Activated T-helper 1 cell treated with anti-CD3 and anti-CD28 coated beads, Interleukin-12 subunit alpha, Interleukin-12 subunit beta, Interleukin-2, Interleukin-4 antibody, amounts not matched to agents 30 ng/mL and 10 ng/mL and 1 ng/mL, durations not matched to agents 14 hours and 24 hours and 36 hours (primary cell): ENCODE measurements at regions not wholly inside any gene's neighbourhood (a gene's known extent, or its start where the extent isn't known, plus 50 kb on each side); places are given as distances from the start of the nearest gene placed in this dataset.

Experiments used
- DNase-seq: peaks from one replicate; pipeline ENCODE4 v3.0.0; 2021; ENCODE audit warnings: low spot score
- H3K27ac Mint-ChIP-seq: one replicate; pipeline ENCODE4 v1.8.0; 2021; ENCODE audit warnings: mild to moderate bottlenecking, mixed read lengths
- H3K27me3 Mint-ChIP-seq: one replicate; pipeline ENCODE4 v1.8.0; 2022; ENCODE audit warnings: mild to moderate bottlenecking, moderate library complexity, mixed read lengths; ENCODE audit not compliant: insufficient read depth
- H3K36me3 Mint-ChIP-seq: one replicate; pipeline ENCODE4 v1.8.0; 2021; ENCODE audit warnings: low read depth, mixed read lengths
- H3K4me1 Mint-ChIP-seq: one replicate; pipeline ENCODE4 v1.8.0; 2021; ENCODE audit warnings: low read depth, mixed read lengths
- H3K4me3 Mint-ChIP-seq: one replicate; pipeline ENCODE4 v1.8.0; 2021; ENCODE audit warnings: mild to moderate bottlenecking, moderate library complexity, mixed read lengths
- H3K9me3 Mint-ChIP-seq: one replicate; pipeline ENCODE4 v1.8.0; 2021; ENCODE audit warnings: mixed read lengths
- intact Hi-C: fragments of 100-400 bp; cut with micrococcal nuclease; formaldehyde crosslinking; loops from one replicate; pipeline ENCODE4 v1.15.1; 2024

DNA sequence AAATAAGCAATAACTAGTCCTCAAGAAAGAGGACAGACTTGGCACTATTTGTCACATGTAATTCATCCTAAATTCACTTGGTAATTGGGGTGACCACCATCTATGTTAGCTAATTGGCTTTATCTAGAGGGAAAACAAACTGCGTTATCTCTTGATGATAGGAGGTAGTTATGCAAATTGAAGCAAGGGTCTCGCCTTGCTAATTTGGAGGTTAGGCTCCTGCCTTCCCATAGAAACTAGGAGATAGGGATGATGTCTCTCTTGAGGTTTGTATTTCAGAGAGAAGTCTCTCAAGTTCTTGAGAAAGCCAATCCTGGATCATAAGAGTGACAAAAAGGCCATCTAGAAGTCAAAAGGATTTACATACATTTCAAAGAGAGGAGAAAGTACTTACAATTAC, 179.9 kb downstream of the SLITRK6 start:
- H3K27ac Mint-ChIP-seq: no peak overlapping the region
- intact Hi-C loops: no loop called here
- DNase-seq: no peak
- H3K4me3 Mint-ChIP-seq: no peak overlapping the region
- H3K9me3 Mint-ChIP-seq: no peaks in the 10 kb centered on the region
- no peaks in the 10 kb centered on the region for H3K27me3 Mint-ChIP-seq
- H3K4me1 Mint-ChIP-seq: no peaks in the 10 kb centered on the region
- H3K36me3 Mint-ChIP-seq: no peaks in the 10 kb centered on the region

DNA sequence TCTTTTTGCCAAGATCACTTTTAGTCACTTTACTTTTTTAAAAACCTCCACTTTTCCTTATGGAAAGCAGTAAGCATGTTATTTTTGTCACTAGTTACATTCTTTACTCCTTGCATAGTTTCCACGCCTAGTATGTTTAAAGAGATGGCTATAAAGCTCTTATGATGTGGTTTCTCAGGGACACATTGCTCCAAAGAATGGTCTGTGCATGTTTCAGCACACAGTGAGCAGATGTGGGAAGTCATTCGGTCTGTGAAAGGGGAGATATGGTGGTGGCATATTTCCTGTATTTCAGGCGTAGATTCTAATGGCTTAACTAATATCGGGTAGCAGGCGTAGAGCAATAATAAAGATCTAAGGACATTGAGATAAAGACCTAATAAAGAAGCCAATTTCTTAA, 180.7 kb downstream of the SLITRK6 start:
- H3K27me3 Mint-ChIP-seq: no peaks in the 10 kb centered on the region
- no peak overlapping the region for H3K27ac Mint-ChIP-seq
- intact Hi-C loops: no loop called here
- no peaks in the 10 kb centered on the region for H3K36me3 Mint-ChIP-seq
- no peak for DNase-seq
- H3K4me1 Mint-ChIP-seq: no peaks in the 10 kb centered on the region
- H3K4me3 Mint-ChIP-seq: no peak overlapping the region
- no peaks in the 10 kb centered on the region for H3K9me3 Mint-ChIP-seq

DNA sequence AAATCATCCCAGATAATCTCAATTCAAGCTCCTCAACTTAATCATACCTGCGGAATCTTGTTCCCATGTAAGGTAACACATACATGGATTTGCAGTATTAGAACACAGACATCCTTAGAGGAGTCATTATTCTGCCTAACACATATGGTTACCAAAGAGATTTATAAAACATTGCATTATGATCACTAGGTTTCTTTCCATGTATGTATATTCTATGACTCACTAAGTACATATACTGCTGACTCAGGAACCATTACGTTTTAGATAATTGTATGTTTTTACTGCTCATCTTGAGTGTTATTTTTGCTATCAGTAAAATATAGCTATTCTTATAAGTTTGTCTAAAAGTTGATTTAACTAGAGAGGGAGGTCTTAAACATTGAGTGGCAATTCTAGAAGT, 182.9 kb downstream of the SLITRK6 start:
- no peaks in the 10 kb centered on the region for H3K36me3 Mint-ChIP-seq
- H3K27ac Mint-ChIP-seq: no peak overlapping the region
- H3K27me3 Mint-ChIP-seq: no peaks in the 10 kb centered on the region
- no peak overlapping the region for H3K4me3 Mint-ChIP-seq
- intact Hi-C loops: no loop called here
- no peaks in the 10 kb centered on the region for H3K9me3 Mint-ChIP-seq
- DNase-seq: no peak
- no peaks in the 10 kb centered on the region for H3K4me1 Mint-ChIP-seq

DNA sequence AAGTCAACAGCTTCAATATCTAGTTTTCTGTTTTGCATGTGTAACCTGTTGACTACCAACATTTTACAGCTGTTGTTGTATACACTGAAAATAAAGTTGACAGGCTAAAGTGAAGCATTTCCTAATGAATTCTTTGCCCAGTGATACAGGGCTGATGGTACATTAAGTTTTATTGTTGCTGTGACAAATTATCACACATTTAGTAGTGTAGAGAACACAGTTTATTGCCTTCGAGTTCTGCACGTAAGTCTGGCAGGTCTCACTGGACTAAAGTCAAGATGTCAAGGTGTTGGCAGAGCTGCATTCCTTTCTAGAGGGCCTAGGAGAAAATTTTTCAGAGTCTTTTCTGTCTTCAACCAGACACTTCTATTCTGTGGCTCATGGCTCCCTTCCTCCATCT, 184.2 kb downstream of the SLITRK6 start:
- Mint-ChIP-seq H3K4me3 (no peak overlapping the region), H3K36me3 (no peaks in the 10 kb centered on the region), H3K27me3 (no peaks in the 10 kb centered on the region), H3K27ac (no peak overlapping the region), H3K9me3 (no peaks in the 10 kb centered on the region), H3K4me1 (no peaks in the 10 kb centered on the region)
- intact Hi-C loops: no loop called here
- no peak for DNase-seq

- DNase-seq: no peak
- H3K36me3 Mint-ChIP-seq: no peaks in the 10 kb centered on the region
- no peaks in the 10 kb centered on the region for H3K4me1 Mint-ChIP-seq
- H3K27ac Mint-ChIP-seq: no peak overlapping the region
- H3K4me3 Mint-ChIP-seq: no peak overlapping the region
- H3K9me3 Mint-ChIP-seq: no peaks in the 10 kb centered on the region
- H3K27me3 Mint-ChIP-seq: no peaks in the 10 kb centered on the region
- intact Hi-C loops: no loop called here
These were observed 189.2 kb downstream of the SLITRK6 start for GRCh38 chr13:85610024-85610423.

DNA sequence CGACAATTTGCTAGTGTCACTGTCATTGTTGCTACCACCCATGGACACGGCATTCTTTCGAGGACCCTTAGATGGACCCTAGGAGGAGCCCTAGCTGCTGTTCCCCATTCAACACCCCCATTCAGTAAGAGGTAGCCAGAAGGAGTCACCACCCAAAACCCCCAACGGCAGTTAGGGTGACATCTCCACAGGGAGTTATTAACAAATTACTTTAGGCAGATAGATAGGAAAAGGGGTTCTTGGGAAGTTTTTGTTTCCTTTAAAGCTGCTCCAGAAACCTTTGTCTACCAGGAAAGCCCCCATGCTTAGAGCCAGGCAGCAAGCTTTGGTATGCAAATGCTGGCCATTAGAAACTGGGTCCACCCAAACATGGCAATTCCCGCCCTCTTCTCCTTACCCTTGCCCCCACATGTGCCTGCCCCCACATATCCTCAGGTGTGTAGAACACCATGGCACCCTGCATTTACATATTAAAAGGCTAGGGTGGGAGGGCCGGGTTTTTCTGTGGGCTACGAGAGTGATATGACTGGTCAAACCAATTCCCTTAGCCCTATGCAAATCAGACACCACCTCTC, 190.9 kb downstream of the SLITRK6 start:
- Mint-ChIP-seq H3K36me3 (no peaks in the 10 kb centered on the region), H3K9me3 (no peaks in the 10 kb centered on the region), H3K27ac (no peak overlapping the region), H3K27me3 (no peaks in the 10 kb centered on the region), H3K4me1 (no peaks in the 10 kb centered on the region), H3K4me3 (no peak overlapping the region)
- intact Hi-C loops: no loop called here
- no peak for DNase-seq

DNA sequence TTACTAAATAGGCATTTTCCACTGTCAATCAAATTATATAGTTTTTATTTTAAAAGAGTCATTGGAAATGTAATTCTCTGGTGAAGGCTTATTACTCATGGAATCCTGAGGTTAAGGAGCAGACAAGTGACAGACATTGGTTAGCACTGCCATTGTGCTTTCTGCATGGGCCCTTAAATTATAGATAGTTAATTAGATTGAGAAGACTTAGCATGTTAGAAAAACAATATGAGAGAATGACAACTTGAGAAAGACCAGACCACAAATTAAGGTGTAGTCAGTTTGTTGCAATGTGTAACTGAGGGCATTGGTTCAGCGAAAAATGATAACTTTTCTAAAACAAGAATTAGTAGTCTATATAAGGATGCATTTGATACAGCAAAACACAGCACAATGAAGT, 195.5 kb downstream of the SLITRK6 start:
- no peak for DNase-seq
- intact Hi-C loops: no loop called here
- Mint-ChIP-seq H3K27me3 (no peaks in the 10 kb centered on the region), H3K4me1 (no peaks in the 10 kb centered on the region), H3K36me3 (no peaks in the 10 kb centered on the region), H3K9me3 (no peaks in the 10 kb centered on the region), H3K4me3 (no peak overlapping the region), H3K27ac (no peak overlapping the region)

DNA sequence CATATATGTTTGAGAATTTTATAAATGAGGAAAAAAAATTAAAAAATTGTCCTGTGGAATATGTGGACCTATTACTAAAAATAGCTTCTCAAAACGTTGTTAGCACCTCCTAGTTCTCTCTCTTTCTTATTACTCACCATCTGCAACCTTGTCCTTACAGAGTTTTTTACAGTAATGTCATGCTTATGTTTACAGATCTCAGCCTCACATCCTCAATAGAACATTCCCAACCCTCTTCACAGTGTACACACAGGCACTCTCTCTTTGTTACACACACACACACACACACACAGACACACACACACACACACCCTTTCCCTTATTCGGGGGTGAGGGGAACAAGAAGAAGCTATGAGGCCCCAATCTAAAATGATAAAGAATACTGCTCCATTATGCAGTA, 197.7 kb downstream of the SLITRK6 start:
- Mint-ChIP-seq H3K27me3 (no peaks in the 10 kb centered on the region), H3K4me1 (no peaks in the 10 kb centered on the region), H3K9me3 (no peaks in the 10 kb centered on the region), H3K36me3 (no peaks in the 10 kb centered on the region), H3K4me3 (no peak overlapping the region), H3K27ac (no peak overlapping the region)
- no peak for DNase-seq
- intact Hi-C loops: no loop called here

DNA sequence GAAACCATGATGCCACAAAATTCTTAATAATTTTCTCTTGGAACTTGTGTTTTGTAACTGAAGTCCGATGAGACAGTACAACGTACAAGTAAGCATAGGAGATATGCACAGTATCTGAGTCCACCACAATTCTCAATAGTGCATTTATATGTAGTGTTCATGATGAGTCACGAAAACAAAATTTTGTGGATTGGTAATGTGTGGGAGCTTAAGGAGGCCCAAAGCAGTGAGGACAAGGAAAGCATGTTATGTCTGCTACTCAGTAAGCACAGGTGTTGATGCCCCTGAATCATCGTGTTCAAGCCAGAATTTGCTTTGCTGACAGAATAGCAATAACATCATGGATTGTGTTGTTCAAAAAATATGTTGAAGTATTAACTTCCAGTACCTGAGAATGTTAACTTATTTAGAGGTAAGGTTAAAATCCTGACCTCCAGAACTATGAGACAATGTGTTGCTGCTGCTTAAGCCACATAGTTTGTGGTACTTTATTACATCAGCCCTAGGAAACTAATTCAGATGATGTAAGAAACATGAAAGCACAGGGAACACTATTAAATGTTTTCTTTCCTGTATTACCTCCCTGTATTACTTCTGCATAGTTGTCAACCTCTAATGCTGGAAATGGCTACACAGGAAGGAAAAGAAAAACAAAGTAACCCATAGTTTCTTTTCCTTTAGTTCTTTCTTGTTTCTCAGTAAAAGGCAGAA, 201.3 kb downstream of the SLITRK6 start:
- DNase-seq: no peak
- no peaks in the 10 kb centered on the region for H3K4me1 Mint-ChIP-seq
- intact Hi-C loops: no loop called here
- H3K27me3 Mint-ChIP-seq: no peaks in the 10 kb centered on the region
- no peaks in the 10 kb centered on the region for H3K9me3 Mint-ChIP-seq
- no peak overlapping the region for H3K4me3 Mint-ChIP-seq
- no peak overlapping the region for H3K27ac Mint-ChIP-seq
- H3K36me3 Mint-ChIP-seq: no peaks in the 10 kb centered on the region

GRCh38 chr13:85592211-85592610, 207.0 kb downstream of the SLITRK6 start:
- no peaks in the 10 kb centered on the region for H3K9me3 Mint-ChIP-seq
- H3K27me3 Mint-ChIP-seq: no peaks in the 10 kb centered on the region
- no peak overlapping the region for H3K4me3 Mint-ChIP-seq
- no peak for DNase-seq
- no peak overlapping the region for H3K27ac Mint-ChIP-seq
- H3K4me1 Mint-ChIP-seq: no peaks in the 10 kb centered on the region
- intact Hi-C loops: no loop called here
- H3K36me3 Mint-ChIP-seq: no peaks in the 10 kb centered on the region

DNA sequence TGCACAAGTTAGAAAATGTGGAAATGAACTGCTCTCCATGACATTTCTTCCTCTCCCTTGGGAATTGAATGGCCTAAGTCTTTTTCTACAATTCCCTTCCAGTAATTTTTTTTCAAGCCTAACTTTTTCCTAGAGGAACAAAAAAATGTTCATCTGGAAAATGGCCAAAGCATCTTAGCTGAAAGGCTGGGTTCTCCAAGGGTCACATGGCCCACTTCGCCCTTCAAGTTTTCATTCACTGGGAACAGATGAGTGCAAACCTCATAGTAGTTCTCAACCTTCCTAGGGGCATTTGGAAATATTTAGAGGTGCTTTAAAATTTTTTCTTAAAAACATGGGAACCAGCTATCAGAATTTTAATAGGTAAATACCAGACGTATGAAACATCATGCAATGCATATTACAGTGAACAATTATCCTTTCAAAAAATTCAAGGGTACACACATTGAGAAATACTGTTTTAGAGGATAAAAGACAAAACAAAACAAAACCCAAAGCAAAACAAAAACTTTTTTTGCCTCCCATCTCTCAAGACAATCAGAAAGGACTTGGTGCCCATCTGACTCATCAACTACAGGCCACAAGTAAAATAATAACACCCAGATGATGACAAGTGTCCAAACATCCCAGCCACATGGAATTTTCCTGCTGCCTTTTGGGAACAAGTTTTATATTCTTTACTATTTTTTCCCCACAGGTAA, 208.8 kb downstream of the SLITRK6 start:
- DNase-seq: no peak
- H3K4me3 Mint-ChIP-seq: no peak overlapping the region
- H3K36me3 Mint-ChIP-seq: no peaks in the 10 kb centered on the region
- no peaks in the 10 kb centered on the region for H3K4me1 Mint-ChIP-seq
- no peak overlapping the region for H3K27ac Mint-ChIP-seq
- no peaks in the 10 kb centered on the region for H3K9me3 Mint-ChIP-seq
- H3K27me3 Mint-ChIP-seq: no peaks in the 10 kb centered on the region
- intact Hi-C loops: no loop called here

- H3K4me1 Mint-ChIP-seq: no peaks in the 10 kb centered on the region
- no peak overlapping the region for H3K27ac Mint-ChIP-seq
- H3K36me3 Mint-ChIP-seq: no peaks in the 10 kb centered on the region
- no peaks in the 10 kb centered on the region for H3K27me3 Mint-ChIP-seq
- H3K4me3 Mint-ChIP-seq: no peak overlapping the region
- intact Hi-C loops: no loop called here
- DNase-seq: no peak
- H3K9me3 Mint-ChIP-seq: no peaks in the 10 kb centered on the region
These were observed 210.2 kb downstream of the SLITRK6 start for GRCh38 chr13:85589021-85589420.

- no peak overlapping the region for H3K4me3 Mint-ChIP-seq
- no peaks in the 10 kb centered on the region for H3K36me3 Mint-ChIP-seq
- H3K27me3 Mint-ChIP-seq: no peaks in the 10 kb centered on the region
- H3K9me3 Mint-ChIP-seq: no peaks in the 10 kb centered on the region
- no peak overlapping the region for H3K27ac Mint-ChIP-seq
- H3K4me1 Mint-ChIP-seq: no peaks in the 10 kb centered on the region
- no peak for DNase-seq
- intact Hi-C loops: no loop called here
These were observed 210.9 kb downstream of the SLITRK6 start for GRCh38 chr13:85588359-85588758.
